ENCODE measurements at regions not wholly inside any gene's neighbourhood (a gene's known extent, or its start where the extent isn't known, plus 50 kb on each side); places are given as distances from the start of the nearest gene placed in this dataset.

- TF ChIP-seq CTCF (conservative IDR thresholded peaks at IDR 0.05 in 1 of 2, IDR thresholded peaks at IDR 0.05 in 1 of 2; ENCODE audit: low read depth in 1 of 2, low read length in 2 of 2) (no peak), EZH2 (IDR thresholded peaks at IDR 0.05; ENCODE audit: low read length, missing control alignments) (no peak)
These were observed 419.4 kb downstream of the NPHP4 start for GRCh38 chr1:5572794-5573193.

Data from fibroblast of lung (primary cell).